GM13976 (cell line): ENCODE measurements at regions not wholly inside any gene's neighbourhood (a gene's known extent, or its start where the extent isn't known, plus 50 kb on each side); places are given as distances from the start of the nearest gene placed in this dataset.

Source experiments
- DNase-seq: peaks from one replicate; pipeline ENCODE4 v3.0.0; 2012; ENCODE audit warnings: low spot score
- CTCF ChIP-seq: IDR thresholded peaks from 2 replicates; pipeline ENCODE4 v1.5.1; 2012; ENCODE audit warnings: borderline replicate concordance, mild to moderate bottlenecking; ENCODE audit not compliant: insufficient read depth; ENCODE audit errors: extremely low read depth, missing control alignments, control extremely low read depth
- in situ Hi-C: fragments of 300-500 bp; cut with MboI; formaldehyde crosslinking; loops from one replicate; pipeline ENCODE4 v1.12.0; 2022; ENCODE audit warnings: low sequenced_read_pairs, mixed read lengths, inconsistent platforms; ENCODE audit not compliant: unreplicated experiment

- no peak for TF ChIP-seq CTCF
- in situ Hi-C loops: no loop called here
- DNase-seq: no peak
These were observed 604.9 kb downstream of the NR2F1-AS1 start for GRCh38 chr5:92976156-92976555.

- no peak for DNase-seq
- no peak for TF ChIP-seq CTCF
- in situ Hi-C loops: no loop called here
These were observed 611.2 kb downstream of the NR2F1-AS1 start for GRCh38 chr5:92969781-92970237.

GRCh38 chr5:92969191-92969780 is 611.7 kb downstream of the NR2F1-AS1 start:
- TF ChIP-seq CTCF: no peak
- in situ Hi-C loops: no loop called here
- no peak for DNase-seq

DNA sequence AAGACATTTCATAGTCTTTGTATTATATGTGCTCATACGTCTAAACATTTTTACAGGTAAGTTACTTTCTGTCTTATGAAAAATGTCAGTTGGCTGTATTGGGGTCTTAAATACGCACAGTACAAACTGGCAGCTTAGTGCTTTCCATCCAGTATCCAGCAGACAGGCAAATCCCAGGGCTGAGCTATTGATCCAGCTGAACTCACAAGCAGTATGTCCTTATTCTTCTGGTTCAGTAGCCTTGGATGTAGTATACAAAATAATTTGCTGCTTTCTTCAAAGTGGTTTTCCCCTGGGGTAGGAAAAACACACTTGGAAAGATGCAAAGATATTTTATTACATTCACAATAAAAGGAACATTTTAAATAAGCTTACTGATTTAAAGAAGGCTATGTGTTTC is 617.2 kb downstream of the NR2F1-AS1 start:
- no peak for TF ChIP-seq CTCF
- in situ Hi-C loops: no loop called here
- no peak for DNase-seq

- in situ Hi-C loops: no loop called here
- TF ChIP-seq CTCF: no peak
- no peak for DNase-seq
These were observed 618.3 kb downstream of the NR2F1-AS1 start for GRCh38 chr5:92962752-92963151.

- no peak for DNase-seq
- in situ Hi-C loops: no loop called here
- TF ChIP-seq CTCF: no peak
These were observed 624.1 kb downstream of the NR2F1-AS1 start for GRCh38 chr5:92956886-92957285.

DNA sequence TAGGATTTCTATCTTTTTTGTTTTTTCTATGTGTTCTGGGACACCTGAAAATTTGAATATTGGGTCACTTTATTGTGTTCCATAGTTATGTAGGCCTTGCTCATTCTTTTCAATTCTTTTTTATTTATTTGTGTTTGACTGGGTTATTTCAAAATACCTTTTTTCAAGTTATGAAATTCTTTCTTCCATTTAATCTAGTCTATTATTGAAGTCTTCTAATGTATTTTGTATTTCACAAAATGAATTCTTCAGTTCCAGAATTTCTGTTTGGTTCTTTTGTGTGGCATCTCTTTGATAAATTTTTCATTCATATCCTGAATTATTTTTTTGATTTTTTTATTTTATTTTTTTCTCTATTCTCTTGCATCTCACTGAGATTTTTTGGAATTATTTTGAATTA is 628.8 kb downstream of the NR2F1-AS1 start:
- no peak for TF ChIP-seq CTCF
- in situ Hi-C loops: no loop called here
- no peak for DNase-seq
